Caco-2 (cell line): ENCODE measurements at regions not wholly inside any gene's neighbourhood (a gene's known extent, or its start where the extent isn't known, plus 50 kb on each side); places are given as distances from the start of the nearest gene placed in this dataset.

Source experiments
- BruUV-seq: library from RNA; stranded (reverse); fragments of 400-500 nt; replicated peaks from 2 replicates; lab custom pipeline; 2021; lab: Mats Ljungman, UMichigan
- CTCF ChIA-PET: fragments of 300-600 bp; sonication (Branson Sonifier 250); formaldehyde crosslinking; loops from one replicate; lab custom pipeline; 2022; ENCODE audit warnings: antibody characterized with exemption; lab: Charles Lee
- POLR2A ChIA-PET: fragments of 300-600 bp; sonication (Branson Sonifier 250); formaldehyde crosslinking; loops from one replicate; lab custom pipeline; 2022; ENCODE audit warnings: antibody characterized with exemption; lab: Charles Lee
- DNase-seq, 2 experiments: peaks; one replicate each; pipeline versions ENCODE4 v3.0.0 to v3.0.0-alpha.2; 2020 to 2022
- H3K27me3 ChIP-seq: replicated peaks from 2 replicates; pipeline ENCODE4 v1.6.0; 2011; ENCODE audit warnings: low read length; ENCODE audit not compliant: control insufficient read depth, insufficient read depth
- H3K36me3 ChIP-seq: 2 replicates; pipeline ENCODE4 v1.5.1; 2011; ENCODE audit warnings: low read length; ENCODE audit not compliant: control insufficient read depth, insufficient read depth
- H3K4me1 ChIP-seq: fragments of 250-450 bp; sonication (Bioruptor Pico); 2 replicates; pipeline ENCODE4 v1.5.1; 2020; ENCODE audit warnings: mild to moderate bottlenecking
- H3K4me3 ChIP-seq: 2 replicates; pipeline ENCODE4 v1.5.1; 2011; ENCODE audit warnings: low read depth, mild to moderate bottlenecking, control low read depth, low read length
- H3K9me3 ChIP-seq: fragments of 250-450 bp; sonication (Bioruptor Pico); 2 replicates; pipeline ENCODE4 v1.5.1; 2020; ENCODE audit warnings: mild to moderate bottlenecking, moderate library complexity
- H3K27ac Mint-ChIP-seq: one replicate; pipeline ENCODE4 v1.8.0; 2022; ENCODE audit warnings: mixed read lengths; ENCODE audit not compliant: unreplicated experiment
- H3K27me3 Mint-ChIP-seq: one replicate; pipeline ENCODE4 v1.8.0; 2022; ENCODE audit warnings: mixed read lengths; ENCODE audit not compliant: insufficient read depth, unreplicated experiment
- H3K36me3 Mint-ChIP-seq: one replicate; pipeline ENCODE4 v1.8.0; 2022; ENCODE audit warnings: mild to moderate bottlenecking, mixed read lengths; ENCODE audit not compliant: insufficient read depth, unreplicated experiment
- H3K4me1 Mint-ChIP-seq: one replicate; pipeline ENCODE4 v1.8.0; 2022; ENCODE audit warnings: low read depth, mixed read lengths; ENCODE audit not compliant: unreplicated experiment
- H3K4me3 Mint-ChIP-seq: one replicate; pipeline ENCODE4 v1.8.0; 2022; ENCODE audit warnings: mild to moderate bottlenecking, moderate library complexity, mixed read lengths; ENCODE audit not compliant: unreplicated experiment
- H3K9me3 Mint-ChIP-seq: one replicate; pipeline ENCODE4 v1.8.0; 2022; ENCODE audit warnings: mixed read lengths; ENCODE audit not compliant: unreplicated experiment
- intact Hi-C: fragments of 100-400 bp; cut with micrococcal nuclease; formaldehyde crosslinking; loops from one replicate; pipeline ENCODE4 v1.10.0; 2022; ENCODE audit not compliant: unreplicated experiment
- TF ChIP-seq, protein P1 (sequence below), 2 experiments: fragments of 200-600 bp in 1 of 2; IDR thresholded peaks; 1 replicate in 1 of 2; 2 replicates in 1 of 2; pipeline versions ENCODE4 v1.5.1 to v1.8.0; 2011 to 2022; ENCODE audit warnings: antibody characterized with exemption in 1 of 2, control low read depth in 1 of 2, inconsistent platforms in 1 of 2, low read depth in 1 of 2, low read length in 1 of 2, mild to moderate bottlenecking in 1 of 2, moderate library complexity in 1 of 2; ENCODE audit not compliant: insufficient read depth in 1 of 2, severe bottlenecking in 1 of 2, unreplicated experiment in 1 of 2

DNA sequence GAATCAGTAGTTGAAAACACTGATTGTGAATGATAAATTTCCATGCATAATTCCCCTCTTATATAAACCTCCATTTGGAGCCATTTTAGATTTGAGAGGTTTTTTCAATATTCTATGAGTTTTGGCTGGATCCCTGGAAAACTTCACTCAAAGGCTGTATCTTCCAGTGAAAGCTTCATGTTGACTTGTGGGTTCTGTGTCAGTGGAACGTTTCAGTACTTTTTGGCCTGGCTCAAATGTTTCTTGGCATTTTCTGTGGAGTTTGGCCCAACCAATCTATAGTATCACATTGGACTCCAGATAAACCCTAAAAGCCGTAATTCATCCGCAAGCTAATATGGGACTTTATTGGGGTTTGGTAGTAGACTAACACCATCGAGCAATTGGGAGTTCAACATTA is 172.6 kb upstream of the PRPS1L1 start:
- Histone ChIP-seq H3K27me3 (no peaks in the 10 kb centered on the region), H3K4me3 (no peak overlapping the region), H3K36me3 (no peaks in the 10 kb centered on the region), H3K9me3 (no peaks in the 10 kb centered on the region), H3K4me1 (no peaks in the 10 kb centered on the region)
- no peak for DNase-seq
- no peaks in the 10 kb centered on the region for H3K9me3 Mint-ChIP-seq
- no peak overlapping the region for H3K27ac Mint-ChIP-seq
- peaks cover 4% of the 10 kb centered on the region for H3K27me3 Mint-ChIP-seq
- H3K36me3 Mint-ChIP-seq, result no peaks in the 10 kb centered on the region
- BruUV-seq, result no TSS peak
- ChIA-PET POLR2A (no interaction called here), CTCF (no interaction called here)
- TF ChIP-seq, protein P1, sequence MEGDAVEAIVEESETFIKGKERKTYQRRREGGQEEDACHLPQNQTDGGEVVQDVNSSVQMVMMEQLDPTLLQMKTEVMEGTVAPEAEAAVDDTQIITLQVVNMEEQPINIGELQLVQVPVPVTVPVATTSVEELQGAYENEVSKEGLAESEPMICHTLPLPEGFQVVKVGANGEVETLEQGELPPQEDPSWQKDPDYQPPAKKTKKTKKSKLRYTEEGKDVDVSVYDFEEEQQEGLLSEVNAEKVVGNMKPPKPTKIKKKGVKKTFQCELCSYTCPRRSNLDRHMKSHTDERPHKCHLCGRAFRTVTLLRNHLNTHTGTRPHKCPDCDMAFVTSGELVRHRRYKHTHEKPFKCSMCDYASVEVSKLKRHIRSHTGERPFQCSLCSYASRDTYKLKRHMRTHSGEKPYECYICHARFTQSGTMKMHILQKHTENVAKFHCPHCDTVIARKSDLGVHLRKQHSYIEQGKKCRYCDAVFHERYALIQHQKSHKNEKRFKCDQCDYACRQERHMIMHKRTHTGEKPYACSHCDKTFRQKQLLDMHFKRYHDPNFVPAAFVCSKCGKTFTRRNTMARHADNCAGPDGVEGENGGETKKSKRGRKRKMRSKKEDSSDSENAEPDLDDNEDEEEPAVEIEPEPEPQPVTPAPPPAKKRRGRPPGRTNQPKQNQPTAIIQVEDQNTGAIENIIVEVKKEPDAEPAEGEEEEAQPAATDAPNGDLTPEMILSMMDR (IDR thresholded peaks at IDR 0.05; ENCODE audit: insufficient read depth in 1 of 2, low read depth in 1 of 2, low read length in 1 of 2, severe bottlenecking in 1 of 2, unreplicated experiment in 1 of 2), result no peak
- H3K4me1 Mint-ChIP-seq, result no peaks in the 10 kb centered on the region
- intact Hi-C loops, result no loop called here
- no peak overlapping the region for H3K4me3 Mint-ChIP-seq

GRCh38 chr7:18200855-18201254 is 173.2 kb upstream of the PRPS1L1 start:
- CTCF ChIA-PET, result no interaction called here

GRCh38 chr7:18201350-18201749 is 173.7 kb upstream of the PRPS1L1 start:
- Mint-ChIP-seq H3K4me1 (no peaks in the 10 kb centered on the region), H3K4me3 (no peak overlapping the region), H3K27ac (no peak overlapping the region), H3K27me3 (peaks cover under 1% of the 10 kb centered on the region), H3K9me3 (no peaks in the 10 kb centered on the region), H3K36me3 (no peaks in the 10 kb centered on the region)
- Histone ChIP-seq H3K27me3 (no peaks in the 10 kb centered on the region), H3K4me1 (no peaks in the 10 kb centered on the region), H3K4me3 (no peak overlapping the region), H3K36me3 (no peaks in the 10 kb centered on the region), H3K9me3 (no peaks in the 10 kb centered on the region)
- ChIA-PET CTCF (no interaction called here), POLR2A (no interaction called here)
- no peak for DNase-seq
- BruUV-seq, result no TSS peak
- intact Hi-C loops, result no loop called here
- TF ChIP-seq, protein P1 (IDR thresholded peaks at IDR 0.05; ENCODE audit: insufficient read depth in 1 of 2, low read depth in 1 of 2, low read length in 1 of 2, severe bottlenecking in 1 of 2, unreplicated experiment in 1 of 2), result no peak

More at GRCh38 chr7:18200855-18201254, 173.2 kb upstream of the PRPS1L1 start:
- POLR2A ChIA-PET, result no interaction called here
- Mint-ChIP-seq H3K27me3 (peaks cover 4% of the 10 kb centered on the region), H3K9me3 (no peaks in the 10 kb centered on the region), H3K36me3 (no peaks in the 10 kb centered on the region), H3K27ac (no peak overlapping the region), H3K4me1 (no peaks in the 10 kb centered on the region), H3K4me3 (no peak overlapping the region)
- no peak overlapping the region for H3K4me3 ChIP-seq
- no peaks in the 10 kb centered on the region for H3K27me3 ChIP-seq
- H3K36me3 ChIP-seq, result no peaks in the 10 kb centered on the region
- H3K4me1 ChIP-seq, result no peaks in the 10 kb centered on the region
- no peak for DNase-seq
- H3K9me3 ChIP-seq, result no peaks in the 10 kb centered on the region
- intact Hi-C loops, result no loop called here
- BruUV-seq, result no TSS peak
- TF ChIP-seq, protein P1 (IDR thresholded peaks at IDR 0.05; ENCODE audit: insufficient read depth in 1 of 2, low read depth in 1 of 2, low read length in 1 of 2, severe bottlenecking in 1 of 2, unreplicated experiment in 1 of 2), result no peak
